ENCODE measurements at regions not wholly inside any gene's neighbourhood (a gene's known extent, or its start where the extent isn't known, plus 50 kb on each side); places are given as distances from the start of the nearest gene placed in this dataset.

DNA sequence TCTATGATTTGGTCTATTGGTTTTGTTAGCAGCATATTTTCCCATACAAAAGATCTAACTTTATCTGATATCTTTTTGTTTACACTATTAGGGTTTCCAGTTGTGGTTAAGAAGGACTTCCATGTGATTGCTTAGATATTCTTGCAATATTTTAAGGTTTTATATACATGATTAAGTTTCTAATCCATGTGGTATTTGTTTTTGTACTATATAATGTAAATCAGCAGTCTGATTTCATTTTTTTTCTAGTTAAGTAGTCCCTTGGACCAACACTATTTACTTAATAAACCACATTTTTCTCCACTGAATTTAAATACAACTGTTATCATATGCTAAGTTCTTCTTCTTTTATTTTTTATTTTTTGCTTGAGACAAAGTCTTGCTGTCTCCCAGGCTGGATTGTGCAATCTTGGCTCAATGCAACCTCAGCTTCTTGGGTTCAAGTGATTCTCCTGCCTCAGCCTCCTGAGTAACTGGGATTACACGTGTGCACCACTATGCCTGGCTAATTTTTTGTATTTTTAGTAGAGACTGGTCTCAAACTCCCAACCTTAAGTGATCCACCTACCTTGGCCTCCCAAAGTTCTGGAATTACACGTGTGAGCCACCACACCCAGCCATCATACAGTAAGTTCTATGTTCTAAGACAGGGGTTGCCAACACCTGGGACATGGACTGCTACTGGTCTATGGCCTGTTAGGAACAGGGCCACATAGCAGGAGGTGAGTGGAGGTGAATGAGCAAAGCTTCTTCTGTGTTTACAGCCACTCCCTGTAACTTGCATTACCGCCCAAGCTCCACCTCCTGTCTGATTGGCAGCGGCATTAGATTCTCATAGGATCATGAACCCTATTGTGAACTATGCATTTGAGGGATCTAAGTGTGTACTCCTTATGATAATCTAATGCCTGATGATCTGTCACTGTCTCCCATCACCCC, 58.5 kb upstream of the RAB27B start:
- TF ChIP-seq, protein P1, sequence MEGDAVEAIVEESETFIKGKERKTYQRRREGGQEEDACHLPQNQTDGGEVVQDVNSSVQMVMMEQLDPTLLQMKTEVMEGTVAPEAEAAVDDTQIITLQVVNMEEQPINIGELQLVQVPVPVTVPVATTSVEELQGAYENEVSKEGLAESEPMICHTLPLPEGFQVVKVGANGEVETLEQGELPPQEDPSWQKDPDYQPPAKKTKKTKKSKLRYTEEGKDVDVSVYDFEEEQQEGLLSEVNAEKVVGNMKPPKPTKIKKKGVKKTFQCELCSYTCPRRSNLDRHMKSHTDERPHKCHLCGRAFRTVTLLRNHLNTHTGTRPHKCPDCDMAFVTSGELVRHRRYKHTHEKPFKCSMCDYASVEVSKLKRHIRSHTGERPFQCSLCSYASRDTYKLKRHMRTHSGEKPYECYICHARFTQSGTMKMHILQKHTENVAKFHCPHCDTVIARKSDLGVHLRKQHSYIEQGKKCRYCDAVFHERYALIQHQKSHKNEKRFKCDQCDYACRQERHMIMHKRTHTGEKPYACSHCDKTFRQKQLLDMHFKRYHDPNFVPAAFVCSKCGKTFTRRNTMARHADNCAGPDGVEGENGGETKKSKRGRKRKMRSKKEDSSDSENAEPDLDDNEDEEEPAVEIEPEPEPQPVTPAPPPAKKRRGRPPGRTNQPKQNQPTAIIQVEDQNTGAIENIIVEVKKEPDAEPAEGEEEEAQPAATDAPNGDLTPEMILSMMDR (conservative IDR thresholded peaks at IDR 0.05) = no peak
- no peak for TF ChIP-seq ZFX (IDR thresholded peaks at IDR 0.05)
- H3K27ac ChIP-seq = no peak overlapping the region

DNA sequence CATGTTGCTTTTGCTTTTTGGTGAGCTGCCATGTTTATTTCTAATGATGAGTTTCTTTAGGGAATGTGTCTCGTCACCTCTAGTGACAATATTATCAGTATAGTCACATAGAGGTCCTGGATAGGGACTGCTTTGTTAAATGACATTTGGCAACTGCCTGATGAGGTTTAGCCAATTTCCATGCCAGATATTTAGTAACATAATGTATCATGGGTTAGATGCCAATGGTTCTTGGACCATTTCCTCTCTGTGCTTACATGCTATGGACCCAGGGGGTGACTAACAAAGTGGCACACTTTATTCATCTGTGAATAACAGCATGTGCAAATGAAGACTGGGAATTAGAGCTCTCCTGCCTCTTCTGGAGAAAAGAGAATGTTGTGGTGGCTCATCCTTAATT, 56.2 kb upstream of the RAB27B start:
- no peak overlapping the region for H3K27ac ChIP-seq
- TF ChIP-seq ZFX (IDR thresholded peaks at IDR 0.05) = no peak
- TF ChIP-seq, protein P1 (conservative IDR thresholded peaks at IDR 0.05) = no peak

DNA sequence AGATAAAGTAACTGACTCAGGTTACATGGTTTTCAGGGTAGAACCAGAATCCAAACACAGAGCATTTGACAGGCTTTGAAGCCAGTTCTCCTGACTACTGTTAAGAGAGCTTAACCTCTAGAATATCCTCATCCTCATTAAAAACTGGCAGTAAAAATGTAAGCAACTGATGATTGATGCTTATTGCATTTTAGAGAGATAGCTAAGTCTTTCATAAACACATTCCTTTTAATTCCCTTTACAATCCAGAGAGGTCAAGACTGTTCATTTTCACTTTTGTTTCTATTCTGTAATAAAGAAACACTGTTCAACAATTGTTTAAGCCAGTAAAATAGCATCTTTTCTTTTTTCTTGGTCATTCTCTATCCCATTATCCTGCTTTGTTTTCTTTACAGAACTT, 53.9 kb upstream of the RAB27B start:
- TF ChIP-seq, protein P1 (conservative IDR thresholded peaks at IDR 0.05) = no peak
- TF ChIP-seq ZFX (IDR thresholded peaks at IDR 0.05) = no peak
- no peak overlapping the region for H3K27ac ChIP-seq

DNA sequence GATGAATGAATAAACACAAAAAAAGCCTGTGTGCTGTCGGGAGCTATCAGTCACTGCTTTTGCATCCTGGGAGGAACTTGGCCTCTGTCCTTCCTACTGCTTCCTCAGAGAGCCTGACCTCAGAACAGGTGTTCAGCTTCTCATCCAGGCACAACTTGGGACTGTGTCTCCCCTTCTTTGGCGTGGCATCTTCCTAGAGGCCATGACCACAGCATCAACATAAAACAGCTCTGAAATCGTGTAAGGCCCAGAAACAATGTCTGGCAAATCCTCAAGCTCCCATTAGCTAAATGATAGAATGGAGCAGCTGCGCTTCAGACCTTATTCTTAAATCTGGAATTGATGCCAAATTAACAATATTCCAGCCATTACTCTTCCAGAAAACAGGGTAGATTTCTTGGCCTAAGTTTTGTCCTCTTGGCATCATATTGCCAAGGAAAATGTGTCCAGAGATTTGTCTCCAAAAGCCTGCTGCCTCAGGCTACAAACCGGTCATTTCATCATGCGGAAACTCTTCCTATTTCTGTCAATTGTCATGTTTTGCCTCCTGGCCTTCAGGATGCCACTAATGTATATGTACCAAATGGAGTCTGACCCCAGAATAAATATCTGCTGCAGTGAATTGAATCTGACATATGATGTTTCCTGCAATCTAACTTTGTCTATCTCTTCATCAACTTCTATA, 53.2 kb upstream of the RAB27B start:
- TF ChIP-seq, protein P1 (conservative IDR thresholded peaks at IDR 0.05) = no peak
- TF ChIP-seq ZFX (IDR thresholded peaks at IDR 0.05) = no peak
- no peak overlapping the region for H3K27ac ChIP-seq

DNA sequence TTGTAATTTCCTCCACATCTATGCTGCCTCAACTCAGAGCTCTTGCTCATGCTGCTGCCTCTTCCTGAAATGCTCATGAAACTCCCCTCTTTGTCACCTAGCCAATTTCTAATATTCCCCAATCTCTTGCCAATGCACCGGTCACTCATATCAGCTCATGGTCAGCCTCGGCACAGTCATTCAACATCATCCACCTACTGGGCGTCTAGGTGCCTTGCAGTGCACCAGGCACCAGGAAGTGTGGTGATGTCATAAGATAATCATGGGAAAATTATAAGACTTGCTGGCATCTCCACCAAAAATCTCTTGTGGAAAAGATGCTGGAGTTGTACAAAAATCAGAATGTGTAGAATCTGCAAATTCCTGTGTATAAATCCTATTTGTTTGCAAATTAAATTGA, 52.6 kb upstream of the RAB27B start:
- H3K27ac ChIP-seq = no peak overlapping the region
- no peak for TF ChIP-seq ZFX (IDR thresholded peaks at IDR 0.05)
- TF ChIP-seq, protein P1 (conservative IDR thresholded peaks at IDR 0.05) = no peak; the same call in 1 of the 2 replicates

DNA sequence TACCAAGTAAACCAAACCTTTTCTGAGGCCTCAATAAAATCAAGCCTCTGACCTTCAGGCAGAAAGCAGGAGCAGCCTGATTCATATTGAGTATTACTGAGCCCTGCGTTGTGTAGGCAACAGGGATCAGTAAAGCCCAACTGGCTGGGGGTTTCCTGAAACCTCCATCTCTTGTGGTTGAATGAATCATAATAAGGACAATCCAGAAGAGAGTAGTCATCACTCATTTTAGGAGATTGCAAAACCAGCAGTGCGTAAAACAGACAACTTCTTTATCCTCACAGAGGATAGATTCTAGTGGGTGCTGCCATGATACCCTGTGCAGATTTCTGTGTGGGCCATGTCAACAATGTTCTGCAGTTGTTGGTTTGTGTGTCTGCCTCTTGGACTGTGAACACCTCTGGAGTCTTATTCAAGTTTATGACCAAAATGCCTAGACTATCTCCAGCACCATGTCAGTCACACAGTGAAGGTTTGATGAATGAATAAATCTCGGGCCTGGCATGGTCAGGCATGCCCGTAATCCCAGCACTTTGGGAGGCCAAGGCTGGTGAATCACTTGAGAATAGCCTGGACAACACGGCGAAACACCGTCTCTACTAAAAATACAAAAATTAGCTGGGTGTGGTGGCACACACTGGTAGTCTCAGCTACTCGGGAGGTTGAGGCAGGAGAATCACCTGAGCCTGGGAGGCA, 51.8 kb upstream of the RAB27B start:
- no peak overlapping the region for H3K27ac ChIP-seq
- no peak for TF ChIP-seq ZFX (IDR thresholded peaks at IDR 0.05)
- TF ChIP-seq, protein P1 (conservative IDR thresholded peaks at IDR 0.05) = no peak
